ENCODE measurements at regions not wholly inside any gene's neighbourhood (a gene's known extent, or its start where the extent isn't known, plus 50 kb on each side); places are given as distances from the start of the nearest gene placed in this dataset.

- POLR2A ChIA-PET = no interaction called here
- Histone ChIP-seq H3K79me2 (ENCODE audit: control insufficient read depth, insufficient read depth, low read length) (no peaks in the 10 kb centered on the region), H3K4me3 (replicated peaks in 1 of 3; ENCODE audit: insufficient read depth in 1 of 3, low read depth in 1 of 3, low read length in 3 of 3) (no peak overlapping the region), H3K9ac (replicated peaks; ENCODE audit: extremely low read depth, insufficient read depth, low read length) (no peak overlapping the region), H3K36me3 (ENCODE audit: control insufficient read depth in 2 of 2, extremely low read depth in 1 of 2, insufficient read depth in 2 of 2, low read length in 2 of 2) (no peaks in the 10 kb centered on the region), H3K9me1 (replicated peaks; ENCODE audit: control insufficient read depth, extremely low read depth, insufficient read depth, low read length) (no peaks in the 10 kb centered on the region), H3K4me2 (ENCODE audit: insufficient read depth, low read length) (no peak overlapping the region), H2AFZ (ENCODE audit: low read depth, low read length) (no peak overlapping the region), H3K27me3 (ENCODE audit: control insufficient read depth in 2 of 2, insufficient read depth in 2 of 2, low read length in 2 of 2) (no peaks in the 10 kb centered on the region), H4K20me1 (replicated peaks; ENCODE audit: control insufficient read depth, extremely low read depth, insufficient read depth, low read length) (no peaks in the 10 kb centered on the region), H3K4me1 (ENCODE audit: control insufficient read depth, extremely low read depth, insufficient read depth, low read length) (no peaks in the 10 kb centered on the region), H3K27ac (ENCODE audit: insufficient read depth, low read depth, low read length) (no peak overlapping the region), H3K9me3 (replicated peaks; ENCODE audit: control insufficient read depth, insufficient read depth, low read length) (peaks cover 1% of the 10 kb centered on the region)
- dilution Hi-C loops (cut with MboI; ENCODE audit: extremely low pct_ligation_motif_present, low sequenced_read_pairs) (no loop called here), intact Hi-C loops (cut with micrococcal nuclease) (no loop called here)
- TF ChIP-seq GATA2 (IDR thresholded peaks at IDR 0.05; ENCODE audit: insufficient read depth, insufficient read length, low read depth, low read length) (no peak), POLR2AphosphoS5 (IDR thresholded peaks at IDR 0.05; ENCODE audit: insufficient read depth, low read depth, low read length) (no peak), POLR2A (IDR thresholded peaks at IDR 0.05; ENCODE audit: low read depth, low read length) (no peak), MYC (IDR thresholded peaks at IDR 0.05; ENCODE audit: low read depth, low read length) (no peak), MAX (IDR thresholded peaks at IDR 0.05; ENCODE audit: insufficient read depth, insufficient read length) (no peak), FOS (IDR thresholded peaks at IDR 0.05; ENCODE audit: borderline replicate concordance, insufficient read depth, low read length) (no peak), JUN (IDR thresholded peaks at IDR 0.05; ENCODE audit: borderline replicate concordance, insufficient read depth, insufficient read length, low read depth) (no peak)
- TF ChIP-seq, protein P1, sequence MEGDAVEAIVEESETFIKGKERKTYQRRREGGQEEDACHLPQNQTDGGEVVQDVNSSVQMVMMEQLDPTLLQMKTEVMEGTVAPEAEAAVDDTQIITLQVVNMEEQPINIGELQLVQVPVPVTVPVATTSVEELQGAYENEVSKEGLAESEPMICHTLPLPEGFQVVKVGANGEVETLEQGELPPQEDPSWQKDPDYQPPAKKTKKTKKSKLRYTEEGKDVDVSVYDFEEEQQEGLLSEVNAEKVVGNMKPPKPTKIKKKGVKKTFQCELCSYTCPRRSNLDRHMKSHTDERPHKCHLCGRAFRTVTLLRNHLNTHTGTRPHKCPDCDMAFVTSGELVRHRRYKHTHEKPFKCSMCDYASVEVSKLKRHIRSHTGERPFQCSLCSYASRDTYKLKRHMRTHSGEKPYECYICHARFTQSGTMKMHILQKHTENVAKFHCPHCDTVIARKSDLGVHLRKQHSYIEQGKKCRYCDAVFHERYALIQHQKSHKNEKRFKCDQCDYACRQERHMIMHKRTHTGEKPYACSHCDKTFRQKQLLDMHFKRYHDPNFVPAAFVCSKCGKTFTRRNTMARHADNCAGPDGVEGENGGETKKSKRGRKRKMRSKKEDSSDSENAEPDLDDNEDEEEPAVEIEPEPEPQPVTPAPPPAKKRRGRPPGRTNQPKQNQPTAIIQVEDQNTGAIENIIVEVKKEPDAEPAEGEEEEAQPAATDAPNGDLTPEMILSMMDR (IDR thresholded peaks at IDR 0.05; ENCODE audit: extremely low read depth in 1 of 2, insufficient read depth in 1 of 2, low read depth in 1 of 2, low read length in 2 of 2) = no peak
- BruUV-seq (replicated peaks) = no TSS peak
- FAIRE-seq (no peak), DNase-seq (ENCODE audit: low read depth, low spot score) (no peak)
- CTCF ChIA-PET = no interaction called here
Observed at GRCh38 chr6:23563323-23563722, 562.7 kb upstream of the NRSN1 start.
